Activated B cell treated with CpG ODN at 0.5 μM for 24 hours (primary cell): ENCODE measurements at regions not wholly inside any gene's neighbourhood (a gene's known extent, or its start where the extent isn't known, plus 50 kb on each side); places are given as distances from the start of the nearest gene placed in this dataset.

Source experiments
- ATAC-seq: fragments of 200-7000 bp; cut with Tn5 transposase; one replicate; pipeline ENCODE4 v1.10.0; 2021; ENCODE audit warnings: low read depth, mild to moderate bottlenecking, moderate library complexity
- CTCF ChIA-PET: fragments of 350-600 bp; sonication (Branson Sonifier 250); formaldehyde crosslinking; loops from one replicate; lab custom pipeline; 2021; ENCODE audit warnings: antibody characterized with exemption; lab: Charles Lee
- POLR2A ChIA-PET: fragments of 350-600 bp; sonication (Branson Sonifier 250); formaldehyde crosslinking; loops from one replicate; lab custom pipeline; 2021; ENCODE audit warnings: antibody characterized with exemption; lab: Charles Lee
- DNase-seq: peaks from one replicate; pipeline ENCODE4 v3.0.0; 2022
- H3K27ac Mint-ChIP-seq: one replicate; pipeline ENCODE4 v1.8.0; 2020; ENCODE audit warnings: mixed read lengths
- H3K27me3 Mint-ChIP-seq: one replicate; pipeline ENCODE4 v1.8.0; 2021; ENCODE audit warnings: mixed read lengths
- H3K36me3 Mint-ChIP-seq: one replicate; pipeline ENCODE4 v1.8.0; 2021; ENCODE audit warnings: low read depth, mixed read lengths
- H3K4me1 Mint-ChIP-seq: one replicate; pipeline ENCODE4 v1.8.0; 2021; ENCODE audit warnings: mixed read lengths
- H3K4me3 Mint-ChIP-seq: one replicate; pipeline ENCODE4 v1.8.0; 2020; ENCODE audit warnings: mild to moderate bottlenecking, mixed read lengths
- H3K9me3 Mint-ChIP-seq: one replicate; pipeline ENCODE4 v1.8.0; 2020; ENCODE audit warnings: mixed read lengths
- intact Hi-C: fragments of 100-400 bp; cut with micrococcal nuclease; formaldehyde crosslinking; loops from one replicate; pipeline ENCODE4 v1.15.1; 2024
- TF ChIP-seq, protein P1 (sequence below): fragments of 200-600 bp; IDR thresholded peaks from one replicate; pipeline ENCODE4 v1.8.0; 2022; ENCODE audit warnings: antibody characterized with exemption, mild to moderate bottlenecking

DNA sequence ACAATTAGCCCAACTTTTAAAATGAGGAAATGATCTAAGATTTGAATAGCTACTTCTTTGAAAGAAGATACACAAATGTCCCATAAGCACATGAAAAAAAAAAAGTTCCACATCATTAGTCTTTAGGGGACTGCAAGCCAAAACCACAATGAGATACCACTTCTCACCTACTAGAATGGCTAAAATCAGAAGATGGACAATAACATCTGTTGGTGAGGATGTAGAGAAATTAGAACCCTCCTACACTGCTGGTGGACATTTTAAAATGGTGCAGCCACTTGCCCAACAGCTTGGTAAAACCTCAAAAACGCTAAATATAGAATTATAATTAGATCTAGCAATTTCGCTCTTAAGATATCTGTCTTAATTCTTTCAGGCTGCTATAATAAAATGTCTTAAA, 77.1 kb downstream of the MEX3B start:
- TF ChIP-seq, protein P1, sequence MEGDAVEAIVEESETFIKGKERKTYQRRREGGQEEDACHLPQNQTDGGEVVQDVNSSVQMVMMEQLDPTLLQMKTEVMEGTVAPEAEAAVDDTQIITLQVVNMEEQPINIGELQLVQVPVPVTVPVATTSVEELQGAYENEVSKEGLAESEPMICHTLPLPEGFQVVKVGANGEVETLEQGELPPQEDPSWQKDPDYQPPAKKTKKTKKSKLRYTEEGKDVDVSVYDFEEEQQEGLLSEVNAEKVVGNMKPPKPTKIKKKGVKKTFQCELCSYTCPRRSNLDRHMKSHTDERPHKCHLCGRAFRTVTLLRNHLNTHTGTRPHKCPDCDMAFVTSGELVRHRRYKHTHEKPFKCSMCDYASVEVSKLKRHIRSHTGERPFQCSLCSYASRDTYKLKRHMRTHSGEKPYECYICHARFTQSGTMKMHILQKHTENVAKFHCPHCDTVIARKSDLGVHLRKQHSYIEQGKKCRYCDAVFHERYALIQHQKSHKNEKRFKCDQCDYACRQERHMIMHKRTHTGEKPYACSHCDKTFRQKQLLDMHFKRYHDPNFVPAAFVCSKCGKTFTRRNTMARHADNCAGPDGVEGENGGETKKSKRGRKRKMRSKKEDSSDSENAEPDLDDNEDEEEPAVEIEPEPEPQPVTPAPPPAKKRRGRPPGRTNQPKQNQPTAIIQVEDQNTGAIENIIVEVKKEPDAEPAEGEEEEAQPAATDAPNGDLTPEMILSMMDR, result no peak
- no peaks in the 10 kb centered on the region for H3K27me3 Mint-ChIP-seq
- intact Hi-C loops, result no loop called here
- H3K4me3 Mint-ChIP-seq, result no peak overlapping the region
- no peak overlapping the region for H3K27ac Mint-ChIP-seq
- DNase-seq (no peak), ATAC-seq (no peak)
- no peaks in the 10 kb centered on the region for H3K4me1 Mint-ChIP-seq
- H3K9me3 Mint-ChIP-seq, result no peaks in the 10 kb centered on the region
- ChIA-PET POLR2A (no interaction called here), CTCF (no interaction called here)
- H3K36me3 Mint-ChIP-seq, result no peaks in the 10 kb centered on the region

DNA sequence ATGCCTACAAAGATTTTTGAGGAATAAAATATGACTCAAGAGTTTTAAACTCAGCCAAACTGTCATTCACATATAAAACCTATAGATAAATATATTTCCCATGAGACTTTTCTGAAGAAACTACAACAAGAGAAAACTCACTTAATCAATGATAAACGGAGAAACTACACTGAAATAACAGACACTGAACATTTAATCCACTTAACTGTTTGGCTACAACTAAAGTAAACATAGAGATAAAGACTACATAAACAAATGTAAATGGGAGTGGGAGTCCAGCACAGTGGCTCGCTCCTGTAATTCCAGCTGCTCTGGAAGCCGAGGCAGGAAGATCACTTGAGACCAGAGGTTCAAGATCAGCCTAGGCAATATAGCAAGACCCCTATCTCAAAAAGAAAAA, 79.2 kb downstream of the MEX3B start:
- ChIA-PET POLR2A (no interaction called here), CTCF (no interaction called here)
- H3K4me3 Mint-ChIP-seq, result no peak overlapping the region
- no peaks in the 10 kb centered on the region for H3K4me1 Mint-ChIP-seq
- H3K9me3 Mint-ChIP-seq, result no peaks in the 10 kb centered on the region
- no peak for ATAC-seq
- peaks cover 4% of the 10 kb centered on the region for H3K27me3 Mint-ChIP-seq
- H3K27ac Mint-ChIP-seq, result no peak overlapping the region
- TF ChIP-seq, protein P1, result no peak
- intact Hi-C loops, result no loop called here
- H3K36me3 Mint-ChIP-seq, result no peaks in the 10 kb centered on the region
- no peak for DNase-seq

DNA sequence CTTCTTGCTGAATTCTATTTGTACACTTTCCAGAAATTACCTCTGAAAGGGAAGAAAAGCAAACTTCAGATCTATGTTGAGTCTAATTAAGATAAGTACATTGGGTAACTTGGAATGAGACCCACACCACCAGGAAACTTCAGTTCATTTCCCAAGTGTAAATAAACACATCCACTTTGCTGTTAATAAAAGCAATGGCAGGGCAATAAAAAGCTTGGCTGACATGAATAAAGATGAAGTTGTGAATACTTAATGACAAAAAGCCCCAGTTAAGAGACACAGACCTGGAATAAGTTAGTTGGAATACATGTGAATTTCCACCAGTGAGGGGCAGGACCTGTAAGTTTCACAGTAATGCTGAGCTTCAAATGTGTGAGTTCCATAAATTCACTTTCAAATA, 83.3 kb downstream of the MEX3B start:
- Mint-ChIP-seq H3K9me3 (no peaks in the 10 kb centered on the region), H3K36me3 (no peaks in the 10 kb centered on the region), H3K27me3 (peaks cover 4% of the 10 kb centered on the region), H3K4me1 (no peaks in the 10 kb centered on the region), H3K27ac (no peak overlapping the region), H3K4me3 (no peak overlapping the region)
- intact Hi-C loops, result no loop called here
- ChIA-PET POLR2A (no interaction called here), CTCF (no interaction called here)
- DNase-seq (no peak), ATAC-seq (no peak)
- TF ChIP-seq, protein P1, result no peak

DNA sequence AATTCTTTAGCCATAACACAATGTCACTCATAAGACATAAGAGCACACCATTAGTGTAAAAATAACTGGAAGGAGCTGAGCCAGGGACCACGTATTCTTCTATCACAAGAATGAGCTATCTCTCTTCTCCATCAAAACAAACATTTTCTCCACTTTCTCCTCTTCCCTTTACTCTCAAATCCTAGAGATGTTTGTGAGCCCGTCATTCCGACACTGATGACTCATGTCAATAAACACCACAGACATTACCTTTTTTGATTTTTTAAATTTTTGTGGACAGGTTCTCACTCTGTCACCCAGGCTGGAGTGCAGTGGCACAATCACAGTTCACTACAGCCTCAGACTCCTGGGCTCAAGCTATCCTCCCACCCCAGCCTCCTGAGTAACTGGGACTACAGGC, 86.6 kb downstream of the MEX3B start:
- Mint-ChIP-seq H3K4me1 (no peaks in the 10 kb centered on the region), H3K27me3 (peaks cover 4% of the 10 kb centered on the region), H3K9me3 (no peaks in the 10 kb centered on the region), H3K27ac (no peak overlapping the region), H3K4me3 (no peak overlapping the region), H3K36me3 (no peaks in the 10 kb centered on the region)
- ChIA-PET POLR2A (no interaction called here), CTCF (no interaction called here)
- no peak for ATAC-seq
- intact Hi-C loops, result no loop called here
- DNase-seq, result no peak
- TF ChIP-seq, protein P1, result no peak

DNA sequence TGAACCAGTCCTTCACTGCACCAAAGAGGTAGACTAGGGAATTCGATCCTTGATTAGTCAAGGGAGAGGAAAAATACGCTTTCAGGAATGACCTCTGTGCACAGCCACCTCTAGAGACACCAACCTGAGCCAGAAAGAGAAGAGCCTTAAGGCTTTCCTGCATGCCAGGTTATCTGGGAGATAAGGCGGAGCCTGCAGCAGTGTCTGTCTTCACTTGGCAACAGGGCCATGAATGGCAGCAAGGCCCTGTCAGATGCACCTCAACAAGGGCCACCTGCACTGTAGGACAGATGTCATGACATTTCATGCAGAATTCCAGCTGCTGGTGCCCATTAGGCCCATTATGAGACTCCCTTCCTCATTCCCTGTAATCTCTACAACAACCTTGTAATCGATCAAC, 88.1 kb downstream of the MEX3B start:
- Mint-ChIP-seq H3K4me3 (no peak overlapping the region), H3K27ac (no peak overlapping the region), H3K9me3 (no peaks in the 10 kb centered on the region), H3K4me1 (no peaks in the 10 kb centered on the region), H3K27me3 (peaks cover 1% of the 10 kb centered on the region), H3K36me3 (no peaks in the 10 kb centered on the region)
- TF ChIP-seq, protein P1, result no peak
- DNase-seq, result no peak
- ATAC-seq, result no peak
- ChIA-PET CTCF (no interaction called here), POLR2A (no interaction called here)
- intact Hi-C loops, result no loop called here
